WERI-Rb-1 (cell line): ENCODE measurements at regions not wholly inside any gene's neighbourhood (a gene's known extent, or its start where the extent isn't known, plus 50 kb on each side); places are given as distances from the start of the nearest gene placed in this dataset.

Source experiments
- DNase-seq: peaks from one replicate; pipeline ENCODE4 v3.0.0-alpha.2; 2020
- H3K27ac ChIP-seq: fragments of 250-450 bp; sonication (Bioruptor Pico); 2 replicates; pipeline ENCODE4 v1.5.1; 2020; ENCODE audit warnings: mild to moderate bottlenecking, moderate library complexity
- H3K27me3 ChIP-seq: fragments of 250-450 bp; sonication (Bioruptor Pico); 2 replicates; pipeline ENCODE4 v1.5.1; 2021; ENCODE audit warnings: mild to moderate bottlenecking, low read depth, moderate library complexity; ENCODE audit not compliant: insufficient read depth, severe bottlenecking
- H3K36me3 ChIP-seq: fragments of 250-450 bp; sonication (Bioruptor Pico); 2 replicates; pipeline ENCODE4 v1.5.1; 2020; ENCODE audit warnings: mild to moderate bottlenecking, moderate library complexity
- H3K4me3 ChIP-seq: 2 replicates; pipeline ENCODE4 v1.5.1; 2011; ENCODE audit warnings: low read depth, mild to moderate bottlenecking, control low read depth, low read length
- H3K9me3 ChIP-seq: fragments of 250-450 bp; sonication (Bioruptor Pico); 2 replicates; pipeline ENCODE4 v1.5.1; 2021; ENCODE audit warnings: mild to moderate bottlenecking, moderate library complexity; ENCODE audit not compliant: severe bottlenecking
- TF ChIP-seq, protein P1 (sequence below): IDR thresholded peaks from 2 replicates; pipeline ENCODE4 v1.5.1; 2011; ENCODE audit warnings: low read depth, mild to moderate bottlenecking, control low read depth, inconsistent platforms, low read length

GRCh38 chr15:92705764-92706163 is 50.2 kb upstream of the FAM174B start:
- TF ChIP-seq, protein P1, sequence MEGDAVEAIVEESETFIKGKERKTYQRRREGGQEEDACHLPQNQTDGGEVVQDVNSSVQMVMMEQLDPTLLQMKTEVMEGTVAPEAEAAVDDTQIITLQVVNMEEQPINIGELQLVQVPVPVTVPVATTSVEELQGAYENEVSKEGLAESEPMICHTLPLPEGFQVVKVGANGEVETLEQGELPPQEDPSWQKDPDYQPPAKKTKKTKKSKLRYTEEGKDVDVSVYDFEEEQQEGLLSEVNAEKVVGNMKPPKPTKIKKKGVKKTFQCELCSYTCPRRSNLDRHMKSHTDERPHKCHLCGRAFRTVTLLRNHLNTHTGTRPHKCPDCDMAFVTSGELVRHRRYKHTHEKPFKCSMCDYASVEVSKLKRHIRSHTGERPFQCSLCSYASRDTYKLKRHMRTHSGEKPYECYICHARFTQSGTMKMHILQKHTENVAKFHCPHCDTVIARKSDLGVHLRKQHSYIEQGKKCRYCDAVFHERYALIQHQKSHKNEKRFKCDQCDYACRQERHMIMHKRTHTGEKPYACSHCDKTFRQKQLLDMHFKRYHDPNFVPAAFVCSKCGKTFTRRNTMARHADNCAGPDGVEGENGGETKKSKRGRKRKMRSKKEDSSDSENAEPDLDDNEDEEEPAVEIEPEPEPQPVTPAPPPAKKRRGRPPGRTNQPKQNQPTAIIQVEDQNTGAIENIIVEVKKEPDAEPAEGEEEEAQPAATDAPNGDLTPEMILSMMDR, result no peak
- Histone ChIP-seq H3K4me3 (no peak overlapping the region), H3K36me3 (no peaks in the 10 kb centered on the region), H3K27me3 (no peaks in the 10 kb centered on the region), H3K27ac (no peak overlapping the region), H3K9me3 (no peaks in the 10 kb centered on the region)
- DNase-seq, result no peak

- no peak for DNase-seq
- TF ChIP-seq, protein P1, result no peak
- Histone ChIP-seq H3K27me3 (no peaks in the 10 kb centered on the region), H3K9me3 (no peaks in the 10 kb centered on the region), H3K27ac (no peak overlapping the region), H3K36me3 (no peaks in the 10 kb centered on the region), H3K4me3 (no peak overlapping the region)
These were observed 50.6 kb upstream of the FAM174B start for GRCh38 chr15:92706201-92706600.

DNA sequence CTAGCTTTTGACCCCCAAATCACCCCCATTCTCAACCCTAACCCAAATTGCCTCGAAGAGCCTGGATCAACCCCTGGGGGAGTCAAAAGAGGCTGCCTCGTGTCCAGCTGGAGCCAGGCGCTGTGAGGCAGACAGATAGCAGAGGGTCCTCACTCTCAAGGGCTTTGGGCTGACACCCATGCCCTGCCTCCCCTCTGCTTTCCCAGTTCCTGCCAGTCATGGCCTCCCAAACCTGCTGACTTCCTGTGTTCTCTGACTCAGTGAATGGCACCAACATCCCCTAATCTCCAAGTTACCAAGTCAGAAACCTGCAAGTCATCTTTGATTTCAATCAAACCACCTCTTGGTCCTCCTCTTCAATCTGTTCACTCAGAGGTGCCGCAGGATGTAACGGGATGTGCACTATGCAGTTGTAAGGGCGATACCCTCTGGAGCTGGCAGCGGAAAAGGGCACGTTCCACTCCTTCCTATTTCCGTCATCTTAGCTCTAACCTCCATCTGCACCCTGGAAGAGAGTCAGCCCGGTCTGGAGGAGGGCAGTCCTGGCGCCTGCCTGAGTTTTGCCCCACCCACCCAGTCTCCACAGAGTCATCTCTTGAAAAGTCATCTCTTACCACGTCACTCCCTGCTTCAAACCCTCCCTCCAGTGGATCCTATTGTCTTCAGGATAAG is 52.4 kb upstream of the FAM174B start:
- TF ChIP-seq, protein P1, result no peak
- H3K27me3 ChIP-seq, result no peaks in the 10 kb centered on the region

DNA sequence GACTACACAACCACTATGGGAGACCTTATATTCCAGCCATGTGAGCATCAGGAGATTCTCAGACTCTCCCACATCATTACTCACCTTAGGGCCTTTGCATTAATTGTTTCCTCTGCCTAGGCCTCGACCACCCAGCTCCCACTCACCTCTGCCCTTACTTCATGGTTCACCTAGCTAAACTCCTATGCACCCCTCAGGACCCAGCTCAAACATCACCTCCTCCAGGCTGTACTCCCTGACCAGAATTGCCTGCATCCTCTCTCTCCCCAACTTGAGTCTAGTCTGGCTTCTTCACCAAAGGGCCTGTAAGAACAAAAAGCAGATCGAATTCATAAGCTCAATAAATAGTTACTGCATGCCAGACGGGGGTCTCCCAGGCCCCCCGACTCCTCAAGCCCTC is 53.1 kb upstream of the FAM174B start:
- H3K36me3 ChIP-seq, result no peaks in the 10 kb centered on the region
- TF ChIP-seq, protein P1, result no peak
- H3K4me3 ChIP-seq, result no peak overlapping the region

More for the DNA sequence above, 52.4 kb upstream of the FAM174B start:
- Histone ChIP-seq H3K36me3 (no peaks in the 10 kb centered on the region), H3K4me3 (no peak overlapping the region), H3K9me3 (no peaks in the 10 kb centered on the region), H3K27ac (no peak overlapping the region)
- DNase-seq, result no peak

GRCh38 chr15:92709110-92709790 is 53.7 kb upstream of the FAM174B start:
- Histone ChIP-seq H3K27ac (no peak overlapping the region), H3K27me3 (no peaks in the 10 kb centered on the region), H3K4me3 (no peak overlapping the region), H3K9me3 (no peaks in the 10 kb centered on the region), H3K36me3 (no peaks in the 10 kb centered on the region)
- TF ChIP-seq, protein P1, result no peak
- no peak for DNase-seq

More for the DNA sequence above, 53.1 kb upstream of the FAM174B start:
- no peak for DNase-seq
- Histone ChIP-seq H3K27ac (no peak overlapping the region), H3K27me3 (no peaks in the 10 kb centered on the region), H3K9me3 (no peaks in the 10 kb centered on the region)

DNA sequence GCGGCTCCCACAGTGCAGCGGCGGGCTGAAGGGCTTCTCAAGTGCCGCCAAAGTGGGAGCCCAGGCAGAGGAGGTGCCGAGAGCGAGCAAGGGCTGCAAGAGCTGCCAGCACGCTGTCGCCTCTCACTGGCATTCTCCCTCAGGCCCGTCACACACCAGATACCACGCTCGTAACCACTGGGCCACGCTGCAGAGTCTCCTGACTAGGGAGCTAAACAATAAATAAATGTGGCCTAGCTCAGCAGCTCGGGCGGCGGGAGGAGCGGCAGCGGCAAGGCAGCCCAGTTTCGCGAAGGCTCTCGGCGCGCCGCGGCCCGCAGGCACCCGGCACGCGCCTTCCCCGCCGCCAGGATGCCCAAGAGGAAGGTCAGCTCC is 55.9 kb upstream of the FAM174B start:
- H3K36me3 ChIP-seq, result no peaks in the 10 kb centered on the region
- H3K27me3 ChIP-seq, result no peaks in the 10 kb centered on the region
- TF ChIP-seq, protein P1, result no peak
- no peak overlapping the region for H3K4me3 ChIP-seq
- DNase-seq, result no peak
- no peaks in the 10 kb centered on the region for H3K9me3 ChIP-seq
- no peak overlapping the region for H3K27ac ChIP-seq
